NB4 (cell line): ENCODE measurements at regions not wholly inside any gene's neighbourhood (a gene's known extent, or its start where the extent isn't known, plus 50 kb on each side); places are given as distances from the start of the nearest gene placed in this dataset.

Source experiments
- DNase-seq: peaks from one replicate; pipeline ENCODE4 v3.0.0; 2010; ENCODE audit warnings: low read depth
- H3K4me3 ChIP-seq: one replicate; pipeline ENCODE4 v1.5.1; 2011; ENCODE audit warnings: mild to moderate bottlenecking, low read depth, low read length, moderate library complexity
- MYC ChIP-seq: IDR thresholded peaks from 2 replicates; pipeline ENCODE4 v1.6.1; 2011; ENCODE audit warnings: low read depth, low read length
- POLR2A ChIP-seq: IDR thresholded peaks from 2 replicates; pipeline ENCODE4 v1.6.1; 2011; ENCODE audit warnings: mild to moderate bottlenecking; ENCODE audit not compliant: insufficient read length; ENCODE audit errors: extremely low read depth
- TF ChIP-seq, protein P1 (sequence below): IDR thresholded peaks from one replicate; pipeline ENCODE4 v1.5.1; 2012; ENCODE audit warnings: low read depth, low read length
- TF ChIP-seq, protein P2 (sequence below): IDR thresholded peaks from 2 replicates; pipeline ENCODE4 v1.6.1; 2011; ENCODE audit warnings: low read depth, low read length

DNA sequence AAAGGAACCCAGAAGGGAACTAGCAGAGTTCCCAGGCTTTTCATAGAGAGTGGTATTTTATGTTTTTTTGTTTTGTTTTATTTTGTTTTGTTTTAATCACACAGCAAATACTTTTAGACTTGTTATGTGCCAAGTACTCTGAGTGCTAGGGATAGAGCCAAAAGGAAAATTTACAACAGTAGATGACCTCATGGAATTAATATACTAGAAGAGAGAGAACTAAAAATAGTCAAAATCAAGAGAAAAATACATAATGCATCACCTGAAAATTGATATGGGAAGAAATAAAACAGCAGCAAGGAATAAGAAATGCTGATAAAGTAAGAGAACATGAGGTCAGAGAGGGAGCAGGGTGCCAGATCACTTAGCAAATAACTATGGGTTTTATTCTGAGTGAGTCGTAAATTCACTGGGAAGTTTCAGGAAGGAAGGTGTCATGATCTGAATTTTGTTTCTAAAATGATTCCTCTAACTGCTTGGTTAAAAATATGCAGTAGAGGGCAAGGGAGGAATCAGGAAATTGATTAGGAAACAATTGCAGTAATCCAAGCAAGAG is 351.0 kb downstream of the ANKRD7 start:
- H3K4me3 ChIP-seq, result no peak overlapping the region
- TF ChIP-seq, protein P1, sequence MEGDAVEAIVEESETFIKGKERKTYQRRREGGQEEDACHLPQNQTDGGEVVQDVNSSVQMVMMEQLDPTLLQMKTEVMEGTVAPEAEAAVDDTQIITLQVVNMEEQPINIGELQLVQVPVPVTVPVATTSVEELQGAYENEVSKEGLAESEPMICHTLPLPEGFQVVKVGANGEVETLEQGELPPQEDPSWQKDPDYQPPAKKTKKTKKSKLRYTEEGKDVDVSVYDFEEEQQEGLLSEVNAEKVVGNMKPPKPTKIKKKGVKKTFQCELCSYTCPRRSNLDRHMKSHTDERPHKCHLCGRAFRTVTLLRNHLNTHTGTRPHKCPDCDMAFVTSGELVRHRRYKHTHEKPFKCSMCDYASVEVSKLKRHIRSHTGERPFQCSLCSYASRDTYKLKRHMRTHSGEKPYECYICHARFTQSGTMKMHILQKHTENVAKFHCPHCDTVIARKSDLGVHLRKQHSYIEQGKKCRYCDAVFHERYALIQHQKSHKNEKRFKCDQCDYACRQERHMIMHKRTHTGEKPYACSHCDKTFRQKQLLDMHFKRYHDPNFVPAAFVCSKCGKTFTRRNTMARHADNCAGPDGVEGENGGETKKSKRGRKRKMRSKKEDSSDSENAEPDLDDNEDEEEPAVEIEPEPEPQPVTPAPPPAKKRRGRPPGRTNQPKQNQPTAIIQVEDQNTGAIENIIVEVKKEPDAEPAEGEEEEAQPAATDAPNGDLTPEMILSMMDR, result no peak
- TF ChIP-seq MYC (no peak), POLR2A (no peak)
- TF ChIP-seq, protein P2, sequence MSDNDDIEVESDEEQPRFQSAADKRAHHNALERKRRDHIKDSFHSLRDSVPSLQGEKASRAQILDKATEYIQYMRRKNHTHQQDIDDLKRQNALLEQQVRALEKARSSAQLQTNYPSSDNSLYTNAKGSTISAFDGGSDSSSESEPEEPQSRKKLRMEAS, result no peak
- no peak for DNase-seq

DNA sequence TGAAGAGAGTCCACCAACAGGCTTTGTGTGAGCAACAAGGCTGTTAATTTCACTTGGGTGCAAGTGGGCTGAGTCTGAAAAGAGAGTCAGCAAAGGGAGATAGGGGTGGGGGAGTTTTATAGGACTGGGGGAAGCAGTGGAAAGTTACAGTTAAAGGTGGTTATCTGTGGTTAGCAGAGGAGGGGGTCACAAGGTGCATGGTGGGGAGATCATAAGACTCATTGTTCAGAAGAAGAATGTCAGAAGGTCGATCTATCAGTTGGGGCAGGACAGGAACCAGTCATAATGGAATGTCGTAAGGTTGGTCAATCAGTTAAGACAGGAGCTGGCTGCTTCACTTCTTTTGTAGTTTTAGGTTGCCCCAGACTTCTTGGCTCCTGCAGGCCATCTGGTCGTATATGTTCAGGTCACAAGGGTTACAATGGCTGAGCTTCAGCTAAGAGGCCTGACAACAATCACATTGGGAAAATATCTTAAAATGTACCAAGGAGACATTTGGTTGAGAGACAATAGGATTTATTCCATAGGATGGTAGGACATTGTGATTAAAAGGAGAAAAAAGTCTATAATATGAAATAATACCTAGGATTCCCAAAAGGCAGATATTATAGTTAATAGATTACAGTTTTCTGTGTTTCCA is 356.4 kb downstream of the ANKRD7 start:
- DNase-seq, result no peak
- H3K4me3 ChIP-seq, result no peak overlapping the region
- TF ChIP-seq POLR2A (no peak), MYC (no peak)
- TF ChIP-seq, protein P1, result no peak

- DNase-seq, result no peak
- H3K4me3 ChIP-seq, result no peak overlapping the region
- TF ChIP-seq, protein P1, result no peak
- TF ChIP-seq, protein P2, result no peak
- TF ChIP-seq MYC, result no peak
- no peak for TF ChIP-seq POLR2A
These were observed 359.1 kb downstream of the ANKRD7 start for GRCh38 chr7:118583641-118584040.

GRCh38 chr7:118586248-118586647 is 361.7 kb downstream of the ANKRD7 start:
- no peak overlapping the region for H3K4me3 ChIP-seq
- DNase-seq, result no peak
- TF ChIP-seq POLR2A (no peak), MYC (no peak)
- TF ChIP-seq, protein P2, result no peak
- TF ChIP-seq, protein P1, result no peak

DNA sequence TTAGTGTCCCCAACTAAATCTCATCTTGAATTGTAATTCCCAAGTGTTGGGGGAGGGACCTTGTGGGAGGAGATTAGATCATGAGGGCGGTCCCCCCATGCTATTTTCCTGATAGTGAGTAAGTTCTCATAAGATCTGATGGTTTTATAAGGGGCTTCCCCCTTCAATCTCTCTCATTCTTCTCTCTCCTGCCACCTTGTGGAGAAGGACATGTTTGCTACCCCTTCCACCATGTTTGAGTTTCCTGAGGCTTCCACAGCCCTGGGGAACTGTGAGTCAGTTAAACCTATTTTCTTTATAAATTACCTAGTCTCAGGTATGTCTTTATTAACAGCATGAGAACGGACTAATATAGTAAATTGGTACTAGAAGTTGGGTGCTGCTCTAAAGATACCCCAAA is 365.6 kb downstream of the ANKRD7 start:
- DNase-seq, result peak; percentile 49
- TF ChIP-seq MYC, result no peak
- TF ChIP-seq, protein P2, result no peak
- TF ChIP-seq POLR2A, result no peak
- TF ChIP-seq, protein P1, result peak; percentile 35
- no peak overlapping the region for H3K4me3 ChIP-seq

DNA sequence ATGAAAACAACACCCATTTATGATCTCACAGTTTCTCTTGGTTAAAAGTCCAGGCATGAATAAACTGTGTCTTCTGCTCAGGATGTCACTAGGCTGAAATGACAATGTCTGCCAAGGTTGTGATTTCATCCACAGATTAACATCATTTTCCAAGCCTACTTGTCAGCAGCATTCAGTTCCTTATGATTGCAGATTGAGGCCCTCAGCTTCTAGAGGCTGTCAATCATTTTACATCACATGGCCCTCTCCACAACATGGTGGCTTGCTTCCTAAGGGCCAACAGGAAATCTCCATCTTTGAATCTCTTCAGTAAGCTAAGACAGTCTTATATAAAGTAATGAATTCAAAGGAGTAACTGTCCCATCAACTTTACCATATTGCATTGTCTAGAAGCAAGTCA is 377.6 kb downstream of the ANKRD7 start:
- no peak for TF ChIP-seq MYC
- TF ChIP-seq, protein P2, result no peak
- TF ChIP-seq, protein P1, result no peak
- TF ChIP-seq POLR2A, result no peak
- H3K4me3 ChIP-seq, result no peak overlapping the region
- no peak for DNase-seq
